NT2/D1 (cell line): ENCODE measurements at regions not wholly inside any gene's neighbourhood (a gene's known extent, or its start where the extent isn't known, plus 50 kb on each side); places are given as distances from the start of the nearest gene placed in this dataset.

Experiments
- SUZ12 ChIP-seq: IDR thresholded peaks from 2 replicates; pipeline ENCODE4 v1.6.1; 2011; ENCODE audit not compliant: insufficient read length, insufficient read depth; ENCODE audit errors: extremely low read depth
- YY1 ChIP-seq: IDR thresholded peaks from 2 replicates; pipeline ENCODE4 v1.6.1; 2011; ENCODE audit not compliant: insufficient read length, insufficient read depth
- ZNF274 ChIP-seq: IDR thresholded peaks from 2 replicates; pipeline ENCODE4 v1.6.1; 2011; ENCODE audit warnings: mild to moderate bottlenecking, low read depth, low read length

- no peak for TF ChIP-seq ZNF274
- no peak for TF ChIP-seq YY1
- no peak for TF ChIP-seq SUZ12
Observed at GRCh38 chr10:108801220-108801619, 1122.1 kb downstream of the XPNPEP1 start.
